Uterus (tissue), 2 donors: ENCODE measurements at regions not wholly inside any gene's neighbourhood (a gene's known extent, or its start where the extent isn't known, plus 50 kb on each side); places are given as distances from the start of the nearest gene placed in this dataset.

ENCODE experiments used
- CTCF ChIP-seq, 4 experiments: fragments of 200-600 bp in 2 of 4; fragments of 450-650 bp in 2 of 4; sonication (generic) in 2 of 4; IDR thresholded peaks; one replicate each; pipeline ENCODE4 v1.5.1; 2016 to 2019; ENCODE audit warnings: antibody characterized with exemption in 4 of 4, mild to moderate bottlenecking in 2 of 4, moderate library complexity in 1 of 4
- POLR2A ChIP-seq, 2 donors: fragments of 450-650 bp; IDR thresholded peaks; one replicate each; pipeline ENCODE4 v1.6.1; 2016; ENCODE audit warnings: antibody characterized with exemption in 2 of 2, mild to moderate bottlenecking in 1 of 2, moderate library complexity in 1 of 2

- TF ChIP-seq POLR2A (IDR thresholded peaks at IDR 0.05) (no peak), CTCF (IDR thresholded peaks at IDR 0.05) (no peak)
Measured at GRCh38 chr6:134105940-134106339, 53.5 kb upstream of the SLC2A12 start.
